Cerebellar nuclear complex (tissue), 1 donor: ENCODE measurements at regions not wholly inside any gene's neighbourhood (a gene's known extent, or its start where the extent isn't known, plus 50 kb on each side); places are given as distances from the start of the nearest gene placed in this dataset.
"Not testable (repeated sequence)": the region's sequence is repeated elsewhere in the genome, so short reads cannot be mapped to it uniquely, and the experiment has no call there.

Experiments used
- DNase-seq, 2 experiments: peaks; one replicate each; lab custom pipeline; 2025; lab: John Stamatoyannopoulos, UW

DNA sequence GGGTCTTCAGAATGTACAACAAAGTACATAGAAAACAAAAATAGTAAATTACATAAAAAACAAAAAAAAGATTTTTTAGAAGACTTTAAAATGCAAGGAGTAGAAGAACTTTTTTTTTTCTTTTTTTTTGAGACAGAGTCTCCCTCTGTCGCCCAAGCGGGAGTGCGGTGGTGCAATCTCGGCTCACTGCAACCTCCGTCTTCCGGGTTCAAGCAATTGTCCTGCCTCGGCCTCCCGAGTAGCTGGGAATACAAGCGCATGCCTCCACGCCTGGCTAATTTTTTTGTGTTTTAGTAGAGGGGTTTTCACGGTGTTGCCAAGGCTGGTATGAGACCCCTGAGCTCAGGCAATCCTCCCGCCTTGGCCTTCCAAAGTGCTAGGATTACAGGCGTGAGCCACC, 104.5 kb upstream of the ZC3H15 start:
- no peak for DNase-seq

DNA sequence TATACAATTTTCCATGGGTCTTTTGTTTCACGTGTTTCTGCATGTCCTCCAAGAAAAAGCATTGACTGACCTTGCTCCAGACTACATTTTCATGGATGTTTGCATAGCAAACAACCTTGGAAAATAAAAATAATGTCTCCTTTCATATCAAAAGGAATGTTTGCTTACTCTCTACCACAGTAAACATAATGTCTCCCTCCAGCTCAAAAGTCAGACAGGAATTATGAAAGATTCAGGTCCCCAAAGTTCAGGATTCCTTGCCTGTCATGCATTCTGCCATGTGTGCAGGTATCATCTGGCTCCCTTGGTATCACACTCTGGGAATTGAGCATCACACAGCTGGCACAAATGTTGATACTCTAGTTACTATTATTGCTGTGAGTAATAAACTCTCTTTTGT, 103.1 kb upstream of the ZC3H15 start:
- no peak for DNase-seq

DNA sequence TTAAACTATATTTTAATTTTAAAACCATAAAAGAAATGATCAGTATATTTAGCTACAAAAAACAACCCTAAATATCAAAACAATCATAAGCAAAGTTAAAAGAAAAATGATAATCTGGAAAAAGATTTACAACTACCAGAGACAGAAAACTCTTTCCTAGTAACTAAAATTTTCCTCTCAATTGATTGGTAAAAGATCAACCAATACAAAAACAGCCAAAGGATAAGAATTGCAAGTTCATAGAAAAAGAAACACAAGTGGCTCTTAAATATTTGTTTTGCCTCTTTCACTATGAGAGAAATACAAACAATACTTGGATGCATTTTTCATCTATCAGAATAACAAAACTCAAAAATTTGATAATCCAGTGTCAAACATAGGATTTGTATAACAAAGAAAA, 101.8 kb upstream of the ZC3H15 start:
- no peak for DNase-seq

DNA sequence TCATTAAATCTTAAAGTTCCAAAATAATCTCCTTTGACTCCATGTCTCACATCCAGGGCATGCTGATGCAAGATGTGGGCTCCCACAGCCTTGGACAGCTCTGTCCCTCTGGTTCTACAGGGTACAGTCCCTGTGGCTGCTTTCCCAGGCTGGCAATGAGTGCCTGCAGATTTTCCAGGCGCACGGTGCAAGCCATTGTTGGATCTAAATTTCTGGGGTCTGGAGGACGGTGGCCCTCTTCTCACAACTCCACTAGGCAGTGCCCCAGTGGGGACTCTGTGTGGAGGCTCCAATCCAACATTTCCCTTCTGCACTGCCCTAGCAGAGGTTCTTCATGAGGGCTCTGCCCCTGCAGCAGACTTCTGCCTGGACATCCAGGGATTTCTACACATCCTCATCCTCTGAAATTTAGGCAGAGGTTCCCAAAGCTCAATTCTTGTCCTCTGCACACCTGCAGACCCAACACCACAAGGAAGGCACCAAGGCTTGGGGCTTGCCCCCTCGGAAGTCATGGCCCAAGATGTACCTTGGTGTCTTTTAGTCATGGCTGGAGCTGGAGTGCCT, 100.3 kb upstream of the ZC3H15 start:
- not testable (repeated sequence) for DNase-seq

DNA sequence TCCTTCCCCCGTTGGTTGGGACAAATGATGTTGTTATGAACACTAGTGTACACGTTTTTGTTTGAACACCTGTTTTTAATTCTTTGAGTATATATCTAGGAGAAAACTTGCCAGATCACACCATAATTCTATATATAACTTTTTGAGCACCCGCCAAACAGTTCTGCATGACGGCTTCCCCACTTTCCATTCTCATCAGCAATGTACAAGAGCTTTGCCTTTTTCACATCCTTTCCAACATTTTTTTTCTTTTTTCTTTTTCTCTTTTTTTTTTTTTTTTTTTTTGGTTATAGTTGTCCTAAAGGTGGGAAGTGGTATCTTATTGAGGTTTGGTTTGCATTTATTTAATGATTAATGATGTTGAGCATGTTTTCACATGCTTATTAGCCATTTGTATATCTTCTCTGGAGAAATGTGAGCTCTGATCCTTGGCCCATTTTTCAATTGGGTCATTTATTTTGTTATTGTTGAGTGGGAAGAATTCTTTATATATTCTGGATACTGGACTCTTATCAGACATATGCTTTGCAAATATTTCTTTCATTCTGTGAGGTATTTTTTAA, 86.9 kb upstream of the ZC3H15 start:
- DNase-seq, result no peak

DNA sequence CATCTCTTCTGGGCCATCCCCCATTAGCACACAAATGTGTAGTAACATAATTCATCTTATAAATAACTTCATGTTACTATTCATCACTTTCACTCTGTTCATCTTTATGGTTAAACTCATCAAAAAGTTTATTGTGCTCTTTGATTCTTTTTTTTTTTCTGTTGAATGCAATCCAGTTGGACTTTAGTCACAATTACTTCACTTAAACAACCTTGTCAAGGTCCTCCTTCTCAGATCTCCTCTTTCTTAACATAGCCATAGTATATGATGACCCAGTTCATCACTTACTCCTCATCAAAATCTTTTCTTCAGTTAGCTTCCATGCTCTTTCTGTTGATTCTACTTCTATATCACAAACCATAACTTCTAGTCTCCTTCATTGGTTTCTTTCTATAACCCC, 80.2 kb upstream of the ZC3H15 start:
- DNase-seq, result no peak

DNA sequence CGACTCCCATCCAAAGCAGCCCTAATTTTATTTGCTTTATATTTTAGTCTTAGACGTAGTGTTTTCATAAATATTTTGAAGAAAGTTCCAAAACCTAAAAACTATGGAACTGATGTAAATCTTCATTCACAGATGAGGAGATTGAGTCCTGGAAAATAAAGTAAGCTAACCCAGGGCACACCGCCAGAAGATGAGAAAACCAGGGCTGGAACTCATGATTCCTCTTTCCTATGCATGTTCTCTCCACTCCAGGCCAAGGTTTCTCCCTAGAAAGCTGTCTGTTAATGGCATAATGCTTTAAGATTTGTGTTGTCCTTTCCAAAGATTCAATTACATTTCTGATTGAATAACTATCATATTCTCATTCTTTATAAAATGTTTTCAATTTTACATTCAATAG, 78.4 kb upstream of the ZC3H15 start:
- DNase-seq, result no peak

DNA sequence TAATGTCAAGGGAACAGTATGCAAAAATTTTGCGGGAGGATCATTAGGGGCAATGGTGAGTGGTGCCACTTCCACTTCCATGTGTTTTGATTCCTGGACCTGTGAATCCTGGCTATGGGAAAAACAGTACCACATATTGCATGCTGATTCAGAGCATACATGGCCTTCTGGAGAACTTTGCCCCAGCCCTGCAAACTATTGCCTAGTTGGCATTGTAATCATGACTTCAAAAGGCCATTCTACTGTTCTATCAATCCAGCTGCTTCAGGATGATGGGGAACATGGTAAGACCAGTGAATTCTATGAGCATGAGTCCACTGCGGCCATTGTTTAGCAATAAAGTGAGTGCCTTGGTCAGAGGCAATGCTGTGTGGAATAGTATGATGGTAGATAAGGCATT, 75.3 kb upstream of the ZC3H15 start:
- DNase-seq, result no peak

DNA sequence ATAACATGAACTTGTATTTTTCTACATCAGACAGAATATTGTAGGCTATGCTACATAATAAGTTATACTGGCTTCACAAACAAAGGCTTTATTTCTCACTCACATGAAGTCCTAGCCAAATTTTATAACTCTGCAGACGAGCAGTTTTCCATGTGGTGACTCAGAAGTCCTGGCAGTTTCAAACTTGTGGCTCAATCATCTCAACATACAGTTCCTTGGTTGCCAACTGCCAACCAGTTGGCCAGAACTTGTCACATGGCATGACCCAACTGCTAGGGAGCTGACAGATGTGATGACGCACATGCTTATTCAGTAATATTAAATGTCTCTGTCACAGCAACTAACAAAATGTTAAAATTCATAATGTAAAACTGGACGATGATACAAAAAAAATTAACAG, 63.8 kb upstream of the ZC3H15 start:
- DNase-seq, result no peak

DNA sequence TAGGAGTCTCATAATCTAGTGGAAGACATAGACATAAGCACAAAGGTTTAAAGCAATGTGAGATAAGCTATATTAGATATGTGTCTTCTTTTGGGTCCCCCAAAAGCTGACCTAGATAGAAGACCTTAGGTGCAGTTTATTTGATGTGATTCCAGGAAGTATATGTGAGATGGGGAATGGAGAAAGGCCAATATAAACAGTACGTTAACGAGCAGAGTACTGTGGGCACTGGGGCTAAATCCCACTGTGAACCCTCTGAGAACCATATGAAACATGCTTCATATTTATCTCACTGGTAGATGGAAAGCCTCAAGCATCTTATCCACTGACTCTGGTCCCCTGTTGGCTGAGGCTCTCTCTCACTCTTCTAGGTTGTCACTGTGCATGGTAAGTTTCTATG, 62.6 kb upstream of the ZC3H15 start:
- DNase-seq, result no peak

DNA sequence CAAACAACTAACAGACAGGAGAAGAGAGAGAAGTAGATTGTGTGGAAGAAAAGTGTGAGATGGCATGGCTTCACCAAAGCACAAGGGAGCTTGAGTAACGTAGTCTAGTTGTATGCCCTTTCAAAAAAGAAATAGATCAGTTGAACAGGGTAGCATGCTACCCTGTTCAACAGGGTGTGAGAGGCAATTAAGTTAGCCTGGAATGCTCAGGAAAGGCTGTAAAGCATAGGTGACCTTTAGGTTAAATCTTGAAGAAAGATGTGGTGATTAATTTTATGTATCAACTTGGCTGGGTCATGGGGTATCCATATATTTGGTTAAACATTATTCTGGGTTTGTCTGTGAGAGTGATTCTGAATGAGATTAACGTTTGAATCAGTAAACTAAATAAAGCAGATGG, 61.8 kb upstream of the ZC3H15 start:
- no peak for DNase-seq

DNA sequence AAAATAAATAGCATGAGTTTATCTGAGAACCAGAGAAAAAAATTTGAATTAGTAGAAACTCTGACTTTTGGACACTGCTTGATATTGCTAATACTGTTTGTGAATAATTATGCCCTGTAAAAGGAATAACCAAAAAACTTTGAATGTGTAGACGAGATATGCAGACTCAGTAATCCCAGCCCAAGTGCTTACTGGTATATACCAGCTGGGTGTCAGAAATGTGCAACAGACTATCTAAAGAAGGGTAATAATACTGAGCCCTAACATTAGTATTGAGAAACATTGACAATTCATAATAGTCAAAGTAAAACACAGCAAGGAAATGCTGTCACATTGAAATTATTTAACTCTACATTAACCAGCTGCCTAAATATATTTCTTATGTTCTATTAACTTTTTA, 60.5 kb upstream of the ZC3H15 start:
- DNase-seq, result no peak

DNA sequence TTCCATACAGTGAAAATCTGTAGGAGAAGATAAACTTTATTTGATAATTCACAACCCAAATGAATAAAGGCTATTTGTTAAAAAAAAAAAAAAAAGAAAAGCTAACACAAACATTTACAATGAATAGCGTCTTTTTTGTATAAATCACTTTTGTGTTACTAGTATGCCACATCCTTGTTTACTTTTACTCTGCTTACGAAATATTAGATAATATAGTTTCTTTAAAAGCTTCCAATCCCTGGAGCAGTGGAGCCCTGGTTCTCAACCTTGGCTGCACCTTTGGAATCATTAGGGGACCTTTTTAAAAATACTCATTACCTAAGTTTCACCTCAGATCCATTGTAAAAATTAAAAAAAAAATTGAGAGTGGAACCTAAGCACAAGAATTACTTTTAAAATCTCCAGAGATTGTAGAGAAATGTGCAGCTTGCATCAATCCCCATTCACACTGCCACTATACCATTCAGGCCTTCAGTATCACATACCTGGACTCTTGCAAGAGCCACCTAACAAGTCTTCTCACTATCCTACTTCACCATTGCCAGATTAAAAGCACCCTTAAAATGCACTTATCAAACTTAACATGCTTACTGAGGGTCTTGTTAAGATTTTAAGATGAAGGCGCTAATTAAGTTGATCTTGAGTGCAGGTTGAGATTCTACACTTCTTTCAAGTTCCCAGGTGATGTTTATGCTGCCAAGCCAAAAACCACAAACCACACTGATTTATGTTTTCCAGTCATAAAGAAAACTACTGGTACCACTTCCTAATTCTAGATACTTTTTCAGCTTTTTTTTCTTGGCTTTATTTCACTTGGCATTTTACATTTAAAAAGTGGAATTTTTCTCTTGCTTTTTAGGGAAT, 59.7 kb upstream of the ZC3H15 start:
- DNase-seq, result no peak

DNA sequence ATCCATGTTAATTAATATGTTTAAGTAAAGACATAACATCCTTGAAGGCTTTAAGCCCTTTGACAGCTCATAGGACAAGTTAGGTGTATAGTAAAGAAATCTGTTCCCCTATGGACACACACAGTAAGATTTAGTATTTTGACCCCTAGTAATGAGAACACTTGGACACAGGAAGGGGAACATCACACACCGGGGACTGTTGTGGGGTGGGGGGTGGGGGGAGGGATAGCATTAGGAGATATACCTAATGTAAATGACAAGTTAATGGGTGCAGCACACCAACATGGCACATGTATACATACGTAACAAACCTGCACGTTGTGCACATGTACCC, 59.1 kb upstream of the ZC3H15 start:
- DNase-seq, result not testable (repeated sequence)

DNA sequence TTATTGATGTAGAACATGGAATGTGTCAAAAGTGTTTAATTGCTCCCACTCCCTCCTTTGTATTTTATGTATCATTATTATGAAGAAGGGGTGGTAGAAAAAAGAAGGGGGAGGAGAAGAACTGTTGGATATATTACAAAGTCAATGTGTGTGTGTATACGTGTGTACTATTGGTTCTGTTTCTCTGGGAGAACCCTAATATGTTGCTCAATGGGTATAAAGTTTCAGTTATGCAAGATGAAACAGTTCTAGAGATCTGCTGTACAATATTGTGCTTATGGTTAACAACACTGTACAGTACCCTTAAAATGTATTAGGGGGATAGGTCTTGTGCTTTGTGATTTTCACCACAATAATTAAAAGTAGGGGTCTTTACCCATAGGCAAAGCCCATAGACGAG, 58.1 kb upstream of the ZC3H15 start:
- no peak for DNase-seq

DNA sequence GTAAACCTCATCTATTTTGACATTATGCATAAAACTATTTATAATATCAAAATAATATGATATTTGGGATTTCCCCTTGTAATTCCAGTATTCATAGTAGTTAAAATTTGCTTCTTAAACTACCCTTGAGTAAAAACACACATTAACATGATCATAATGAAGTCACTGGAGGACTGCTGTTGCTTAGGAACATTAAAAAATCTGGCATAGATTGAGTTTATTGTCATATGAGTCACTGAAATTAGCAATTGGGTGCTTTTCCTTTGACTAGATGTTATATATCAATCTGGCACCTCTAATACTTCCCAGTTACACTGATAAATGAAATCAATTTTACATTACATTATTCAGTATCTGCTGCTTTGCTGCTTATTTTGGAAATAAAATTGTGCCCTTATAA, 57.0 kb upstream of the ZC3H15 start:
- no peak for DNase-seq

DNA sequence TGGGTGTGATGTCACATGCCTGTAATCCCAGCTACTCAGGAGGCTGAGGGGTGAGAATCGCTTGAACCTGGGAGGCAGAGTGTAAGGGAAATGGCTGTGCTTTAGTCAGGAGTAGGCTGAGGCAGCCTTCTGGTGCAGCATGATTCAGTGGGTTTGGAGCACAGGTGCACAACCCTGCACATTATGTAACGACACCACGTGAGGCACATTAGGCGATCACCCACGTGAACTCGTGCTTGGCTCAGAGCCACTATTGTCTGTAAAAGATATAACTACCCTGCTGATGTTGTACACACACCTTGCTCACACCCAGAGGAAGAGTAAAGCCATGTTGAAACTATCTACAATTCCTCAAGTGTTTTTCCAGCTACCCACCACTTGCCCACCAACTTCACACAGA, 54.8 kb upstream of the ZC3H15 start:
- no peak for DNase-seq

DNA sequence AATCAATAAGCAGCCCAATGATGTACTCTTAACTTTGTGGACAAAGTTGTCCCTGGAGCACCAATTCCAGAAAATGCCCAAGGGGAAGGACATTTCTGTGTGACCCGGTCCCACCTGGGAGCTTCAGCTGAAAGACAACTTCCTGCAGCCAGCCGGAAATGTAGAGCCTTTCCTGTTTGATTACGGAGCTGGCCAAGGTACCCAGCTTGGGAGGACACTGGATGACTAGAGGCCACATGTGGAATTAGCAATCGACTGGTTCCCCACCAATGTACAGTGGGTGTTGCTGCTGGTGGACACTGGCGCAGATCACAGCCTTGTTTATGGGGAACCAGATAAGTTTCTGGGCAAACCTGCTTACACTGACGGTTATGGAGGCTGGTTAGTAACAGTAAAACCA, 53.0 kb upstream of the ZC3H15 start:
- no peak for DNase-seq

DNA sequence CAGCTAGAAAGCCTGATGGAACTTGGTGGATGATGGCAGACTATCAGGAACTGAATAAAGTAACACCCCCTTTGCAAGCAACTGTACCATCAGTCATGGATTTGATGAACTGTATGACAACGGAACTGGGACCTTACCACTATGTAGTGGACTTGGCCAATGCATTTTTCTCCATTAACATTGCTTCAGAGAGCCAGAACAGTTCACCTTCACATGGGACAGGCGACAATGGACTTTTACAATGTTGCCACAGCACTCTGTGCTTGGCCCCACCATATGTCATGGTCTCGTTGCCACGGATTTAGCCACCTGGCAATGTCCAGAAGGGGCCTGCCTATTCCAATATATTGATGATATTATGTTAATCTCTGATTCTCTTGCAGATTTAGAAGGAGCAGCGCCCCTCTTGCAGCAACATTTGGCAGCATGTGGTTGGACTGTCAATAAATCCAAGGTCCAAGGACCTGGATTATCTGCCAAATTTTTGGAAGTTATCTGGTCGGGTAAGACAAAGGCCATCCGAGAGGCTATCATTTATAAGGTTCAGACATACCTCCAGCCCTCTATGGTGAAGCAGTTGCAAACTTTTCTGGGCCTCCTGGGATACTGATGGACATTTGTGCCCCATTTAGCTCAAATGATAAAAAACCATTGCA, 52.2 kb upstream of the ZC3H15 start:
- DNase-seq, result no peak
